ENCODE measurements at regions not wholly inside any gene's neighbourhood (a gene's known extent, or its start where the extent isn't known, plus 50 kb on each side); places are given as distances from the start of the nearest gene placed in this dataset.

DNA sequence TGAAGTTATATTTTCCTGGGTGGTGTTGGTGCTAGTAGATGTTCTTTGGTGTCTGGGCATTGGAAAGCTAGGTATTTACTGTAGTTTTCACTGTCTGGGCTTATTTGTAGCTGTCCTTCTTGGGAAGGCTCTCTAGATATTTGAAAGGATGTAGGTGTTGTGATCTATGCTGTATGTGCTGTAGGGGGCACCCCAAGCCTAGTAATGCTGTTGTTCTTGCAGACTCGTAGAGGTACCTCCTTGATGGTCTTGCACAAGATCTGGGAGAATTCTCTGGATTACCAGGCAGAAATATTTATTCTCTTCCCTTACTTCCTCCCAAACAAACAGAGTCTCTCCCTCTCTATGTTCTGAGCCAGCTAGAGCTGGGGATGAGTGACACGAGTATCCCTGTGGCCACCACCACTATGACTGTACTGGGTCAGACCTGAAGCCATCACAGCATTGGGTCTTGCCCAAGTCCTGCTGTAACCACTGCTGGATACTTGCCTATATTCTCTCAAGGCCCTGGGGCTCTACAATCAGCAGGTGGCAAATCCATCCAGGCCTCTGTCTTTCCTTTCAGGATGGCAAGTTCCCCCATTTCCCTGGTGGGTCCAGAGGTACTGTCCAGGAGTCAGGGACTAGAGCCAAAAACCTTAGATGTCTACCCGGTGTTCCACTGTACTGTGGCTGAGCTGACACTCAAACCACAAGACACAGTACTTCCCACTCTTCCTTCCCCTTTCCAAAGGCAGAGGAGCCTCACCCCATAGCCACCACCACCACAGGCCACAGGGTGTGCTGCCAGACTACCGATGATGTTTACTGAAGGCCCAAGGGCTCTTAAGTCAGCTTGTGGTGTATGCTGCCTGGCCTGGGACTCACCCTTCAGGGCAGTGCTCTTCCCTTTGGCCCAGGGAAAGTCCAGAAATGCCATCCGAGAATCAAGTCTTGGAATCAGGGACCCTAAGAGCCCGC, 195.2 kb upstream of the DPPA4 start:
- DNase-seq (ENCODE audit: low spot score), result no peak

DNA sequence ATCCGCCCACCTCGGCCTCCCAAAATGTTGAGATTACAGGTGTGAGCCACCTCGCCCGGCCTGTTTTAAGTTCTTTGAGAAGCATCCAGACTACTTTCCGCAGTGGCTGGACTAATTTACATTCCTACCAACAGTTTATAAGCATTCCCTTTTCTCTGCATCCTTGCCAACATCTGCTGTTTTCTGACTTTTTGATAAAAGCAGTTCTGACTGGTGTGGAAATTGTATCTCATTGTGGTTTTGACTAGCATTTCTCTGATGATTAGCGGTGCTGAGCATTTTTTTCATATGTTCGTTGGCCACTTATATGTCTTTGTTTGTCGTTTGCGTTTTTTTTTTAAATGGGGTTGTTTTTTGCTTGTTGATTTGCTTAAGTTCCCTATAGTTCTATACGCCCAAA, 208.4 kb upstream of the DPPA4 start:
- DNase-seq (ENCODE audit: low spot score), result no peak

DNA sequence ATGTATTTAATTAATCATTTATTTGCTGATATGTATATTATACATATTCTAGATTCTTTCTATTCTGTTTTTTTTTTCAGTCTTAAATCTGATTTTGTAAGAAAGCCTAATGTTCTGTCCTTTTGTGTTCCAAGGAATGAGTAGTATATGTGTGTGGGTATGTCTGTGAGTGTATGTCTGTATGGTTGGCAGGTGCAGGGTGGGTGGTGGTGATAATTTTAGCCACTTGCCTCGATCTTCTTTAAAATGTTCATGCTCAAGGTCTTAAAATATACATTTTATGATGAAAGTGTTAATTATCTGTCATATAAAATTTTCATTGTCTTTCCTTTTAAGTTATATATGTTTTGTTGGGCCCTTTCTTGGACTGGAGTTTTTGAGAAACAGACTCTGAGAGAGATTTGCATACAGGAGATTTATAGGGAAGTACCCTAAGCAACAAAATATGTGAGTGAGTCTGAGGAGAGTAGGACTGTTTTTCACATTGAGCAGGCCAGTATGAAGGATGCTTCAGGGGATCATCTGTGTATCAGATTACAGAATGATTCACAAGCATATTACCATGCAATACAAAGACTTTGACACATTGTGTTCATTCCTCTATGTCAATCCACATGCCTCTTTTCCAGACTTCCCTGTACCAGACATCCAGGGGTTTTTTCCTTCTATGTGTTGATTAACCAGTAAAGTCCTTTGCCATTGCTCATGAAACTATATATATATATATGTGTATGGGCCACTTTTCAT, 211.0 kb upstream of the DPPA4 start:
- DNase-seq (ENCODE audit: low spot score), result no peak

- no peak for DNase-seq (ENCODE audit: low spot score)
Measured at GRCh38 chr3:109553591-109554371, 216.4 kb upstream of the DPPA4 start.

DNA sequence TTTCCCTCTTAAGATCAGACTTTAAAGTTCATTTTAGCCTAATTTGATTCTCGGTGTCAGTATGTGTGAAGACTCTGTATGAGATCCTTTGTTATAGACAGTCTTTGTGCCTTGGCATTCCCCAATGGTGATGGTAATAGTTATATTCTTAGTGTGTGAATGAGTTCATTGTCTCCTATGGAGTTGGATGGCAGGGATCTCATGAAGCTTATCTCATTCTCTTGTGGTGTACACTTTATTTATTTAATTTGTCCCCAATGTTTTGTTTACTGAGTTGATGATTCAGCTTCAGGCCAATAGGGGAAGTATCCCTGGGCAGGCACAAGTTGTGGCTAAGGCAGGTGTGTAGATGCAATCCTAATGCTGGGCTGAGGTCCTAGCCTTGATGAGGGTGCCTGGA, 222.0 kb upstream of the DPPA4 start:
- DNase-seq (ENCODE audit: low spot score), result no peak

DNA sequence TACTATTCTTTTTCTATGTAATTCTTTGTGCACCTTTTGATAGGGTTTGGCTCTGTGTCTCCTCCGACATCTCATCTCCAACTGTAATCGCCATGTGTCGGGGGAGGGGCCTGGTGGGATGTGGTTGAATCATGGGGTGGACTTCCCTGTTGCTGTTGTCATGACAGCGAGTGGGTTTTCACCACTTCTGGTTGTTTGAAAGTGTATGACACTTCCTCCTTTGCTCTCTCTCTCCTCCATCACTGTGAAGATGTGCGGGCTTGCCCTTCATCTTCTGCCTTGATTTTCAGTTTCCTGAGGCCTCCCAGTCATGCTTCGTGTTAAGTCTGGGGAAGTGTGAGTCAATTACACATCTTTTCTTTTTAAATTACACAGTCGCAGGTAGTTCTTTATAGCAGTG, 225.8 kb upstream of the DPPA4 start:
- no peak for DNase-seq (ENCODE audit: low spot score)

- DNase-seq (ENCODE audit: low spot score), result no peak
Measured at GRCh38 chr3:109569135-109569846, 231.9 kb upstream of the DPPA4 start.

DNA sequence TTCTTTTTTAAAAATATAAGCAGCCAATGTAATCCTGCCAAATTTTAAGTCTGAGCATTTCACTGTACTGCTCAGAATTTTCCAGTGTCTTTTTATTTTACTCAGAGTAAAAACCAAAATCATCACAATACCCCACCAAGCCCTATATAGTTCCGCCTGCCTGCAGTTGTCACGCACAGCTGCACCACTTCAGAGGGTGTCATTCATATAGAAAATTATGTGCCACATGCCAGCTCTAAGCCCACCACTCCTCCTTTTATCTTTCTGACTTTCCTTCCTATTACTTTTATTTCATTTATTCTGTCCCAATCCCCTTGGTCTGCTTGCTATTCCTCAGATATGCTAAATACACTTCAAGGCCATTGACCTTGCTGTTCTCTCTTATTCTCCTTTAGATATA, 233.1 kb upstream of the DPPA4 start:
- DNase-seq (ENCODE audit: low spot score), result no peak

DNA sequence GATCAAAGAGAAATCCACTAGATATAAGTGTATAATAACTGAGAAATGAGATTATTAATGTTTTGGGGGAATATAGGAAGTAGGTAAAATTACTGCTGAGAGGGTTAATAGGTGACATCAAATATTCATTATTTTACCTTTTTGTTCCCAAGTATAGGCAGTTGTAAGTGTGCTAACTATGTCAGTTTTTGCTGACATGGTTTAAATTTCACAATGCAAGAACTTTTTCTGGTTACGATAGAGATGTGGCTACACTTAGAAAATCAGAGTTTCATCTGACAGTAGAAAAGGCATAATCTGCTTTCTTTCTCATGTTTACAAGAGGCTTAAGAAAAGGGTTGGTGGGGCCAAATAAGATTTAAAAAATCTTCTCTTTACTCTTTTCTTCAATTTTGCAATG, 235.0 kb upstream of the DPPA4 start:
- no peak for DNase-seq (ENCODE audit: low spot score)

GRCh38 chr3:109596991-109597390, 259.6 kb upstream of the DPPA4 start:
- DNase-seq (ENCODE audit: low spot score), result no peak

DNA sequence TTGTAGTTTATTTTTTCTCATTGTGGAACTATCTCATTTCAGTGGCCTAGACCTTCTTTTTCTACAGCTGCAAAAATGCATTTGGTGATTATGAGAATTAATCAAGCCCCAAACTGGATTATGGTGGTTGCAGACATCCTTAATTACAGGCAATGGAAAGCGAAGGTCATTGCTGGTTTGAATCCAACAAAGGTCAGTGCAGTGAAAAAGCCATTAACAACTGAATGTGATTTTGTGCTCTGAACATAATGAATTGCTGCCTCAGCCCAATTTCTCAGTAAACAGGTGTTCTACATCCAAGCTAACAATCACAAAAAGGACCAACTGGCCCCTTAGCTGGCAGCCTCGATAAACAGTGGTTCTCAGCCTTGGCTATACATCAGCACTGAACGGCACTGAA, 260.1 kb upstream of the DPPA4 start:
- no peak for DNase-seq (ENCODE audit: low spot score)

GRCh38 chr3:109607897-109608296, 270.6 kb upstream of the DPPA4 start:
- DNase-seq (ENCODE audit: low spot score), result no peak

DNA sequence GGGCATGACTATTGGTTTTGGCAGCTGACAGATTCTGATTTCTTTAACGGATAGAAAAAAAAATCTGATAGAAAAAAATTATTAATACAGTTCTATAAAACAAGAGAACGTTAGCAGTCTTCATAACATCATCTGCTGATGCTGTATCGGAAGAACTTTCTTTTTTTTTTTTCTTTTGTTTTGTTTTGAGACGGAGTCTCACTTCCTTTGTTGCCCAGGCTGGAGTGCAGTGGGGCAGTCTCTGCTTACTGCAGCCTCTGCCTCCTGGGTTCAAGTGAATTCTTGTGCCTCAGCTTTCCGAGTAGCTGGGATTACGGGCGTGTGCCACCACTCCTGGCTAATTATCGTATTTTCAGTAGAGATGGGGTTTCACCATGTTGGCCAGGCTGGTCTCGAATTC, 271.2 kb upstream of the DPPA4 start:
- DNase-seq (ENCODE audit: low spot score), result no peak

DNA sequence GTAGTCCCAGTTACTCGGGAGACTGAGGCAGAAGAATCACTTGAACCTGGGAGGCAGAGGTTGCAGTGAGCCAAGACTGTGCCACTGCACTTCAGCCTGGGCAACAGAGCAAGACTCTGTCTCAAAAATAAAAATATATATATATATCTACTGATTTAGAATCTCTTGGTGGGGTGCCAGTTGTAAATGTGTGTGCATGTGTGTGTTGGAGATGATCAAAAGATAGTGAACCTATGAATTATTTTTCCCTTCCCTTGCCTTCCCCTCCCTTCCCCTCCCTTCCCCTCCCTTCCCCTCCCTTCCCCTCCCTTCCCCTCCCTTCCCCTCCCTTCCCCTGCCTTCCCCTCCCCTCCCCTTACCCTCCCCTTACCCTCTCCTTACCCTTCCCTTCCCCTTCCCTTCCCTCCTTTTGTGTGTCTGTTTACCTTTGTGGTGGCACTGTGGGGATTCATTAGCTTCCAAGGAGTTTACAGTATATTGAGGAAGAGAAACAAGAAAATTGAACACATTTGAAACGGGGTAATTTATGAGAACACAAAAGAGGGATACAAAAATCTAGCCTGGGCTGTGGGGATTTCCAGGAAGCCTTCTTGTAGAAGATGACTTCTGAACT, 281.5 kb upstream of the DPPA4 start:
- no peak for DNase-seq (ENCODE audit: low spot score)

- no peak for DNase-seq (ENCODE audit: low spot score)
Measured at GRCh38 chr3:109631897-109632296, 294.6 kb upstream of the DPPA4 start.

GRCh38 chr3:109640146-109640652, 302.9 kb upstream of the DPPA4 start:
- no peak for DNase-seq (ENCODE audit: low spot score)

- DNase-seq (ENCODE audit: low spot score), result no peak
Measured at GRCh38 chr3:109642025-109642424, 304.7 kb upstream of the DPPA4 start.

GRCh38 chr3:109643590-109643989, 306.2 kb upstream of the DPPA4 start:
- no peak for DNase-seq (ENCODE audit: low spot score)

DNA sequence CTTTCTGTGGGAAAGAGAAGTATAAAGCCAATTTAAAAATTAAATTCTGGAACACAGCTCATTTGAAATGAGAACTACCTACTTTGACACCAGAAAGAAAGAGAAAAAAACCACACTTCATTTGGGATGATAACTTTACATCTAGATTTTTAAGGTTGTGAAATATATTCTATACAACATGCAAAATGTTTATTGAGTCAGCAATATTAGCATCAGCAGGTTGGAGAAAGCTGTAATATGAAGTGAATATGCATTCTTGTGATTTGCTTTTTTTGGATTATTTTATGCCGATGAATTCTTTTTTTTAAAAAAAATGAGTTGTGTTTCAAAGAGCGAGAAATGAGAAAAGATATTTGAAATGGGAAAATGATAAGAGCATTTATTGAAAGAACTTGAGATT, 307.0 kb upstream of the DPPA4 start:
- DNase-seq (ENCODE audit: low spot score), result no peak

DNA sequence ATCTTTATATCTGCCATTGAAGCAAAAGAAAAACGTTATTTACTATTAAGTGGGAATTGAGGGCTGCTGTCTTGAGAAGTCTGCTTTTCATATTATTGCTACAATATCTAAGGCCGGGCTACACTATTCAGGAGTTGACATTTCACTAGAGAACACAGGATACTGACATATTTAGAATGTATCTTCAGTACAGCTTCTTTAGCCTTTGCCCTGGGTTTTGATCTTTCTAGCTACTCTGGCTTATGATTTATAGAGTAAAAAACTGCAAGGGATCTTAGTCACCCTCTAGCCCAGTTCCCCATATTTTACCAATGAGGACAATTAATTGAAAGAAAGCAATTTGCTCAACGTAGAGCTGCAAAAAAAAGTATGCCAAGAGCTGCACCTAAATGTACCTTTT, 307.4 kb upstream of the DPPA4 start:
- DNase-seq (ENCODE audit: low spot score), result no peak

DNA sequence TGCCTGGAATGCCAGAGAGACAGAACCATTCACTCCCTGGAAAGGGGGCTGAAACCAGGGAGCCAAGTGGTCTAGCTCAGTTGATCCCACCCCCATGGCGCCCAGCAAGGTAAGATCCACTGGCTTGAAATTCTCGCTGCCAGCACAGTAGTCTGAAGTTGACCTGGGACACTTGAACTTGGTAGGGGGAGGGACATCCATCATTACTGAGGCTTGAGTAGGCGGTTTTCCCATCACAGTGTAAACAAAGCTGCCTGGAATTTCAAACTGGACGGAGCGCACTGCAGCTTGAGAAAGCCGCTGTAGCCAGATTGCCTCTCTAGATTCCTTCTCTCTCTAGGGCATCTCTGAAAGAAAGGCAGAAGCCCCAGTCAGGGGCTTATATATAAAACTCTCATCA, 310.7 kb upstream of the DPPA4 start:
- no peak for DNase-seq (ENCODE audit: low spot score)
